ENCODE measurements at regions not wholly inside any gene's neighbourhood (a gene's known extent, or its start where the extent isn't known, plus 50 kb on each side); places are given as distances from the start of the nearest gene placed in this dataset.

GRCh38 chr4:182147391-182147790 lies 95.8 kb upstream of the TENM3 start:
- Histone ChIP-seq H3K4me1 (ENCODE audit: low read depth, poor library complexity, severe bottlenecking) (peaks cover 14% of the 10 kb centered on the region), H3K27ac (no peak overlapping the region), H3K36me3 (ENCODE audit: insufficient read depth) (no peaks in the 10 kb centered on the region), H4K20me1 (ENCODE audit: insufficient read depth) (no peaks in the 10 kb centered on the region), H3K27me3 (ENCODE audit: insufficient read depth, low read depth) (no peaks in the 10 kb centered on the region), H3K9ac (no peak overlapping the region), H2AFZ (ENCODE audit: low read depth) (no peak overlapping the region), H3K4me3 (IDR thresholded peaks at IDR 0.05; ENCODE audit: insufficient read depth, low read depth, low read length) (no peak overlapping the region), H3K79me2 (ENCODE audit: insufficient read depth, low read depth) (peaks cover 47% of the 10 kb centered on the region; the same call in 1 of the 2 replicates), H3K4me2 (no peak overlapping the region)
- TF ChIP-seq CTCF (conservative IDR thresholded peaks at IDR 0.05; ENCODE audit: low read depth, low read length): no peak

GRCh38 chr4:182150645-182151044 lies 92.6 kb upstream of the TENM3 start:
- no peak overlapping the region for H3K9ac ChIP-seq
- H3K4me3 ChIP-seq (IDR thresholded peaks at IDR 0.05; ENCODE audit: insufficient read depth, low read depth, low read length): no peak overlapping the region
- no peaks in the 10 kb centered on the region for H3K36me3 ChIP-seq (ENCODE audit: insufficient read depth)
- no peaks in the 10 kb centered on the region for H3K27me3 ChIP-seq (ENCODE audit: insufficient read depth, low read depth)
- TF ChIP-seq CTCF (conservative IDR thresholded peaks at IDR 0.05; ENCODE audit: low read depth, low read length): no peak
- no peak overlapping the region for H2AFZ ChIP-seq (ENCODE audit: low read depth)
- no peak overlapping the region for H3K27ac ChIP-seq
- H4K20me1 ChIP-seq (ENCODE audit: insufficient read depth): no peaks in the 10 kb centered on the region
- H3K79me2 ChIP-seq (ENCODE audit: insufficient read depth, low read depth): peaks cover 40% of the 10 kb centered on the region; the same call in 1 of the 2 replicates
- H3K4me1 ChIP-seq (ENCODE audit: low read depth, poor library complexity, severe bottlenecking): peaks cover 12% of the 10 kb centered on the region
- no peak overlapping the region for H3K4me2 ChIP-seq

- Histone ChIP-seq H2AFZ (ENCODE audit: low read depth) (no peak overlapping the region), H3K4me1 (ENCODE audit: low read depth, poor library complexity, severe bottlenecking) (no peaks in the 10 kb centered on the region), H3K79me2 (ENCODE audit: insufficient read depth, low read depth) (peaks cover 5% of the 10 kb centered on the region; the same call in 1 of the 2 replicates), H3K9ac (no peak overlapping the region), H3K27ac (no peak overlapping the region), H3K4me2 (no peak overlapping the region), H3K36me3 (ENCODE audit: insufficient read depth) (no peaks in the 10 kb centered on the region), H3K4me3 (IDR thresholded peaks at IDR 0.05; ENCODE audit: insufficient read depth, low read depth, low read length) (no peak overlapping the region), H3K27me3 (ENCODE audit: insufficient read depth, low read depth) (no peaks in the 10 kb centered on the region), H4K20me1 (ENCODE audit: insufficient read depth) (no peaks in the 10 kb centered on the region)
- no peak for TF ChIP-seq CTCF (conservative IDR thresholded peaks at IDR 0.05; ENCODE audit: low read depth, low read length)
Observed at GRCh38 chr4:182155806-182156205, 87.4 kb upstream of the TENM3 start.

GRCh38 chr4:182163180-182163579 lies 80.0 kb upstream of the TENM3 start:
- Histone ChIP-seq H3K4me2 (no peak overlapping the region), H3K9ac (no peak overlapping the region), H4K20me1 (ENCODE audit: insufficient read depth) (no peaks in the 10 kb centered on the region), H3K27me3 (ENCODE audit: insufficient read depth, low read depth) (no peaks in the 10 kb centered on the region), H3K27ac (no peak overlapping the region), H3K36me3 (ENCODE audit: insufficient read depth) (no peaks in the 10 kb centered on the region), H3K4me1 (ENCODE audit: low read depth, poor library complexity, severe bottlenecking) (peaks cover 10% of the 10 kb centered on the region), H3K79me2 (ENCODE audit: insufficient read depth, low read depth) (no peaks in the 10 kb centered on the region), H2AFZ (ENCODE audit: low read depth) (no peak overlapping the region), H3K4me3 (IDR thresholded peaks at IDR 0.05; ENCODE audit: insufficient read depth, low read depth, low read length) (no peak overlapping the region)
- TF ChIP-seq CTCF (conservative IDR thresholded peaks at IDR 0.05; ENCODE audit: low read depth, low read length): no peak

Data from KMS-11 (cell line).